ENCODE measurements at regions not wholly inside any gene's neighbourhood (a gene's known extent, or its start where the extent isn't known, plus 50 kb on each side); places are given as distances from the start of the nearest gene placed in this dataset.

DNA sequence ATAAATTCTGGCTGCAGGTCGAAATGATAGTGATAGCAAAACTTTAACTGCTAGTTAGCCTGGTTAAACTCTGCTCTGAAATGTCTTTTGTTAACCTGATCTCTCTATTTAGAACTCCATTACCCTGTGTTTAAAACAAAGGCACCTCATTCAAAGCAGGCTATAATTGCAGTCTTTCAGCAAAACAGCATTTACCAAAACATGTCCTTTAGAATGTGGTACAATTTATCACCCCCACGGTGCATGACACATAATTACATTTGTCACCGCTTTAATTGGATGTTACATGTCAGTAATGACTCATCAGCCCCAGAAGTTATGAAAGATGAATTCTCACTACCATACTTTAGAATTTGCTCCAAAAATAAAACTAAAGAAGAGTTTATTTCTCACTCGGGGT lies 295.4 kb downstream of the TOX3 start:
- H3K9me3 ChIP-seq (ENCODE audit: control insufficient read depth, insufficient read depth, low read length) = no peaks in the 10 kb centered on the region
- H3K27ac ChIP-seq (ENCODE audit: low read depth, low read length) = no peak overlapping the region
- H3K36me3 ChIP-seq (ENCODE audit: control insufficient read depth, insufficient read depth, low read length) = no peaks in the 10 kb centered on the region
- peak in 2 of 6 donors; percentile 27 to 37 for DNase-seq (ENCODE audit: low read depth in 4 of 6, low spot score in 6 of 6)
- H3K27me3 ChIP-seq (ENCODE audit: control insufficient read depth, insufficient read depth, low read length) = no peaks in the 10 kb centered on the region
- H3K4me3 ChIP-seq (ENCODE audit: low read depth, low read length) = no peak overlapping the region
- WGBS (ENCODE audit: insufficient coverage) = no CpG with 5 or more reads among the region's 4 CpGs
- H3K4me1 ChIP-seq (ENCODE audit: control insufficient read depth, insufficient read depth, low read length) = no peaks in the 10 kb centered on the region

DNA sequence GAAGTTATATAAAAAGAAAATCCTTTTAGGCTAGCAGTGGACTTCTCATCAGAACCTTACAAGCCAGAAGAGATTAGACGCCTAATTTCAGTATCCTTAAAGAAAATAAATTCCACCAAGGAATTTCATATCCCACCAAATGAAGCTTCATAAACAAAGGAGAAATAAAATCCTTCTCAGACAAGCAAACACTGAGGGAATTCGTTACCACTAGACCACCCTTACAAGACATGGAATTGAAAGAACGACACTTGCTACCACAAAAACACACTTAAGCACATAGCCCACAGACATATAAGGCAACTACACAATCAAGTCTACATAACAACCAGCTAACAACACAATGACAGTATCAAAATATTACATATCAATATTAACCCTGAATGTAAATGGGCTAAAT lies 299.2 kb downstream of the TOX3 start:
- Histone ChIP-seq H3K27me3 (ENCODE audit: control insufficient read depth, insufficient read depth, low read length) (no peaks in the 10 kb centered on the region), H3K9me3 (ENCODE audit: control insufficient read depth, insufficient read depth, low read length) (no peaks in the 10 kb centered on the region)
- WGBS (ENCODE audit: insufficient coverage) = 90% methylated on average over 2 of the region's 3 CpGs

DNA sequence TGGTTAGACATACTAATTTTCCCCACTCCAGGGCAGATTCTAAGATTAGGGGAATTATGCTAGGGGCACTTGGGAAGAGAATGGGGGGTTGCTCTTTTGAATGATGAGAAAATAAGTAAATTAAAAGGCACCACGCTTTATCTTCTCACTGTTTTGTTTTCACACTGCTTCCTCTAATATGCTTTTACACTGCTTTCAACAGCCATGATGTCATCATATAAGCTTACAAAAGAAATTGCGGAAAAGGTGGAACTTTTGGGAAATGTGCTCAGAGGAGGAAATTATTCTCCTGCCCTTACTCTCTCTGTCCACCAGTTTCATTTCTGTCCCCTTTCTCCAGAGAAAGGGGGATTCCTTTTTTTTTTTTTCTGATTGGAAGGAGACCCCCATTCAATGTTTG lies 308.2 kb downstream of the TOX3 start:
- H3K9me3 ChIP-seq (ENCODE audit: control insufficient read depth, insufficient read depth, low read length) = no peaks in the 10 kb centered on the region
- H3K27me3 ChIP-seq (ENCODE audit: control insufficient read depth, insufficient read depth, low read length) = no peaks in the 10 kb centered on the region
- no peaks in the 10 kb centered on the region for H3K4me1 ChIP-seq (ENCODE audit: control insufficient read depth, insufficient read depth, low read length)
- no CpG with 5 or more reads among the region's 2 CpGs for WGBS (ENCODE audit: insufficient coverage)
- H3K27ac ChIP-seq (ENCODE audit: low read depth, low read length) = no peak overlapping the region
- DNase-seq (ENCODE audit: low read depth in 4 of 6, low spot score in 6 of 6) = no peak
- H3K36me3 ChIP-seq (ENCODE audit: control insufficient read depth, insufficient read depth, low read length) = no peaks in the 10 kb centered on the region
- H3K4me3 ChIP-seq (ENCODE audit: low read depth, low read length) = no peak overlapping the region

More for the DNA sequence above, 299.2 kb downstream of the TOX3 start:
- no peak overlapping the region for H3K4me3 ChIP-seq (ENCODE audit: low read depth, low read length)
- DNase-seq (ENCODE audit: low read depth in 4 of 6, low spot score in 6 of 6) = no peak
- H3K27ac ChIP-seq (ENCODE audit: low read depth, low read length) = no peak overlapping the region
- H3K4me1 ChIP-seq (ENCODE audit: control insufficient read depth, insufficient read depth, low read length) = no peaks in the 10 kb centered on the region
- H3K36me3 ChIP-seq (ENCODE audit: control insufficient read depth, insufficient read depth, low read length) = no peaks in the 10 kb centered on the region

DNA sequence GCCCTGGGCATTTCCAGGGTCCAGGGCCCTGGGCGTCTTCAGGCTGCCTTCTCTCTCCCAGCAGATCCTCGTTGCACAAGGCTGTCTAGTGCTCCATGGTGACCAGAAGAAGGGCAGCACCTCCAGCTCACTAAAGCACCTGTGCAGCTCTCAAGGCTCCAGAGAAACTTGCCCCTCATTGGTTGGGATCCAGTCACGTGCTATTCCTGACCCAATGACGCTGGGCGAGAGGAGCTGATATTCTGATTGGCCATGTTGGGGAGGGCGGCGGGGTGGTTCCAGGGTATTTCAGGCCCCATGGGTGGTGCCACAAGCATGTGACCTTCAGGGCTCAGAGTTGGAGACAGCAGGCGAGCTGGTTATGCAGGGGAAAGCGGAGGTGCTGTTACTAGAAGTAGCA lies 309.1 kb downstream of the TOX3 start:
- H3K4me3 ChIP-seq (ENCODE audit: low read depth, low read length) = no peak overlapping the region
- 97% methylated on average over 9 of the region's 9 CpGs for WGBS (ENCODE audit: insufficient coverage)
- no peaks in the 10 kb centered on the region for H3K9me3 ChIP-seq (ENCODE audit: control insufficient read depth, insufficient read depth, low read length)
- no peaks in the 10 kb centered on the region for H3K27me3 ChIP-seq (ENCODE audit: control insufficient read depth, insufficient read depth, low read length)
- no peaks in the 10 kb centered on the region for H3K36me3 ChIP-seq (ENCODE audit: control insufficient read depth, insufficient read depth, low read length)
- H3K4me1 ChIP-seq (ENCODE audit: control insufficient read depth, insufficient read depth, low read length) = no peaks in the 10 kb centered on the region
- DNase-seq (ENCODE audit: low read depth in 4 of 6, low spot score in 6 of 6) = no peak
- no peak overlapping the region for H3K27ac ChIP-seq (ENCODE audit: low read depth, low read length)

DNA sequence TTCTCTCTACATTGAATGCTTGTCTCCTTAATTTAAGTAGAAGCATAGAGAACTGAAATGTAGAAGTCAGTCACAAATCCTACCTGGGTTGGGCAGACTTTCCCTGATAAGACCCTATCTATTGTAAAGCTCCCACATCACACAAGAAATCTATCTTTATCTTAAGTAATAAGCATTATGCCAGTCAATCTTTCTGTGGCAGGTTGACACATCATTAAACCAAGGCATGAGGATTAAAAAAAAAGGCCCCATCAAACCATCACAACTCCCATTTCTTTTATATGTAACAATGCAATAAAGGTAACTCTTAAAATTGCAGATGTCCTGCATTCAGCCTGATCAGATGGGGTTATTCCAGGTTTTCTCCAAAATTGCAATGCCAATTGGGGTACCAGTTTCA lies 311.8 kb downstream of the TOX3 start:
- DNase-seq (ENCODE audit: low read depth in 4 of 6, low spot score in 6 of 6) = no peak
- Histone ChIP-seq H3K27ac (ENCODE audit: low read depth, low read length) (no peak overlapping the region), H3K36me3 (ENCODE audit: control insufficient read depth, insufficient read depth, low read length) (no peaks in the 10 kb centered on the region), H3K27me3 (ENCODE audit: control insufficient read depth, insufficient read depth, low read length) (no peaks in the 10 kb centered on the region), H3K9me3 (ENCODE audit: control insufficient read depth, insufficient read depth, low read length) (no peaks in the 10 kb centered on the region), H3K4me3 (ENCODE audit: low read depth, low read length) (no peak overlapping the region), H3K4me1 (ENCODE audit: control insufficient read depth, insufficient read depth, low read length) (no peaks in the 10 kb centered on the region)

DNA sequence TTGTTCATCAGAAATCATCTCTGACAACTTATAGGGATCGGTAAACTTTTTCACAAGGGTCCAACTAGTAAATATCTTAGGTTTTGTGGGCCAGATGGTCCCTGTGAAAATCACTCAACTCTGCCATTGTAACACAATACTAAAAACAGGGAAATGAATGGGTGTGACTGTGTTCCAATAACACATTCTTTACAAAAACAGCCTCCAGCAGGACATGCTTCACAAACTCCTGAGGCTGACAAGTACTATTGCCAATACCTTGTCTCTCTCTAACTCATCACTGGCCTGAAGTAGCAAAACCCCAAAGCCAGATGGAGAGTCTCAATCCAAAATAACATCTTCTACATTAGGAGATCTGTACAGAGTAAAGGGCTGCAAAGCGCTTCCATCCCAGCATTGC lies 312.3 kb downstream of the TOX3 start:
- Histone ChIP-seq H3K9me3 (ENCODE audit: control insufficient read depth, insufficient read depth, low read length) (no peaks in the 10 kb centered on the region), H3K27me3 (ENCODE audit: control insufficient read depth, insufficient read depth, low read length) (no peaks in the 10 kb centered on the region), H3K4me3 (ENCODE audit: low read depth, low read length) (no peak overlapping the region), H3K27ac (ENCODE audit: low read depth, low read length) (no peak overlapping the region), H3K4me1 (ENCODE audit: control insufficient read depth, insufficient read depth, low read length) (no peaks in the 10 kb centered on the region), H3K36me3 (ENCODE audit: control insufficient read depth, insufficient read depth, low read length) (no peaks in the 10 kb centered on the region)
- DNase-seq (ENCODE audit: low read depth in 4 of 6, low spot score in 6 of 6) = no peak
- WGBS (ENCODE audit: insufficient coverage) = 100% methylated on average over 1 of the region's 2 CpGs

DNA sequence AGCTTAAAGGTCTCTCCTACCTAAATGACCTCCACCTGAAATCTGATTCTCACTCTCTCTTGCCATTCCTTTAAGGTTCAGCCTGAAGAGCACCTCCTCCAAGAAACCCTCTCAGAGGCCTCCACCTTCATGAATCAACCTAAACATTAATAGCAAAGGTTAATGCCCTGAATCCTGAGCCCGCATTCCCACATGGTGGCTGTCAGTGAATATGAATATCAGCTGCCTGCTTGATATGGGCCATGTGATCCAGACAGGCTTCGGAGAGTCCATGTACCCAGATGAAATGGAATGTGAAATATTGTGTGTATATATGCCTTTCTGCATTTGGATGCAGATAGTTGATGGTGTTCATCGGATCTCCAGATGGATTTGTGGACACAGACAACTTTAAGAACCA lies 317.5 kb downstream of the TOX3 start:
- WGBS (ENCODE audit: insufficient coverage) = 100% methylated on average over 2 of the region's 3 CpGs
- H3K36me3 ChIP-seq (ENCODE audit: control insufficient read depth, insufficient read depth, low read length) = no peaks in the 10 kb centered on the region
- H3K9me3 ChIP-seq (ENCODE audit: control insufficient read depth, insufficient read depth, low read length) = no peaks in the 10 kb centered on the region
- DNase-seq (ENCODE audit: low read depth in 4 of 6, low spot score in 6 of 6) = no peak
- no peaks in the 10 kb centered on the region for H3K4me1 ChIP-seq (ENCODE audit: control insufficient read depth, insufficient read depth, low read length)
- H3K4me3 ChIP-seq (ENCODE audit: low read depth, low read length) = no peak overlapping the region
- H3K27ac ChIP-seq (ENCODE audit: low read depth, low read length) = no peak overlapping the region
- H3K27me3 ChIP-seq (ENCODE audit: control insufficient read depth, insufficient read depth, low read length) = no peaks in the 10 kb centered on the region

DNA sequence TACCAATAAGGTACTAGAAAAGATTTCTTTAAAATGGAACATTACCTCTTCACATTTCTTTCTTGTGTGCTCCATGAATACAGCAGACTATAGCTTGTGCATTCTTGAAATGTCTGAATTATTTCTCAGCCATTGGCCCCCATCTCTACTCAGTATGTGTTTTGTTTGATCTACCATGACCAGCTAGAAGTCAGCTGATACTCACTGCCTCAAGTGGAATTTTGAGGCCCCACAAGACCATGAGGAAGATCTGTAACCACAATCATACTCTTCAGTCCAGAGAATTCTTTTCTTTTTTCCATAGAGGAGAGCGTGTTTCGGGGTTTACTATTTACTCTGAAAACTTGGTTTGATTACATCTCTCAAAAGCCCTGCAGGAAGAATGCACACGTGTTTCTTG lies 319.1 kb downstream of the TOX3 start:
- no CpG with 5 or more reads among the region's 3 CpGs for WGBS (ENCODE audit: insufficient coverage)
- Histone ChIP-seq H3K4me1 (ENCODE audit: control insufficient read depth, insufficient read depth, low read length) (no peaks in the 10 kb centered on the region), H3K36me3 (ENCODE audit: control insufficient read depth, insufficient read depth, low read length) (no peaks in the 10 kb centered on the region), H3K9me3 (ENCODE audit: control insufficient read depth, insufficient read depth, low read length) (no peaks in the 10 kb centered on the region), H3K27ac (ENCODE audit: low read depth, low read length) (no peak overlapping the region), H3K4me3 (ENCODE audit: low read depth, low read length) (no peak overlapping the region), H3K27me3 (ENCODE audit: control insufficient read depth, insufficient read depth, low read length) (no peaks in the 10 kb centered on the region)
- DNase-seq (ENCODE audit: low read depth in 4 of 6, low spot score in 6 of 6) = no peak

DNA sequence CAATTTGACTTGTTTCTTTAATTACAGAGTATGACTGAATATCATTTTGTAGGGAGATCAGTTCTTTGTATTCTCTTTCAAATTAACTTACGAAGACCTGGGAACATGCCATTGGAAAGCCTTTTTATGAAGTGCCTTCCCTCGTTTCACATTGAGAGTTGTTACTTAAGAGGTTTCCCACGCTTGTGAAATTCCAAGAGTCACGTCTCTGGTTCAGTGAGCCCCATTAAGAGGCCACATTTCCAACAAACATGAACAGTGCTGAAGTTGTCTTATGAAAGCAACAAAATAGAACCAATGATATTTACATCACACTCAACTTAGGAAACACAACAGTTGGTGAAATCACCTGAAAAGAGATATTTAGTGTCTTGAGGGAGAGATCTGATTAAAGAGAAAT lies 334.1 kb downstream of the TOX3 start:
- Histone ChIP-seq H3K4me1 (ENCODE audit: control insufficient read depth, insufficient read depth, low read length) (no peaks in the 10 kb centered on the region), H3K27me3 (ENCODE audit: control insufficient read depth, insufficient read depth, low read length) (no peaks in the 10 kb centered on the region), H3K36me3 (ENCODE audit: control insufficient read depth, insufficient read depth, low read length) (no peaks in the 10 kb centered on the region), H3K27ac (ENCODE audit: low read depth, low read length) (no peak overlapping the region), H3K9me3 (ENCODE audit: control insufficient read depth, insufficient read depth, low read length) (no peaks in the 10 kb centered on the region), H3K4me3 (ENCODE audit: low read depth, low read length) (no peak overlapping the region)
- no peak for DNase-seq (ENCODE audit: low read depth in 4 of 6, low spot score in 6 of 6)
- WGBS (ENCODE audit: insufficient coverage) = no CpG with 5 or more reads among the region's 4 CpGs

DNA sequence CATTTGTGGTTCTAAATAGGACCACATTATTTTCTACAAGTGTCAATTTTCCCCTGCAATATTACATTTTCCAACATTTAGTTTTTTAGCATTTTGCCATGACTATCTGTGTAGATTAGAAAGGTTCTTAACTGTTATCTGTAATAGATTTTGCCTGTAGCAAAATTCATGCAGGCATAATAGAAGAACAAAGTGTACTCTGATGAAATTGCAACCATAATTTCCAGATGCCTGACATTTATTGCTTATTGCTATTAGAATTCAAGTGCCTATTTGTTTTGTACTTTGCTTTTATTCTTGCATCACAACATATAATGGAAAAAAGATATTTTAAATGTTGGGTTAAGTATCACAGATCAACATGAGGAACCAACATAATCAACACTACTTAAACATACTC lies 337.7 kb downstream of the TOX3 start:
- H3K4me1 ChIP-seq (ENCODE audit: control insufficient read depth, insufficient read depth, low read length) = no peaks in the 10 kb centered on the region
- no peaks in the 10 kb centered on the region for H3K9me3 ChIP-seq (ENCODE audit: control insufficient read depth, insufficient read depth, low read length)
- peak in 2 of 6 donors; percentile 24 to 92 for DNase-seq (ENCODE audit: low read depth in 4 of 6, low spot score in 6 of 6)
- no peak overlapping the region for H3K27ac ChIP-seq (ENCODE audit: low read depth, low read length)
- H3K27me3 ChIP-seq (ENCODE audit: control insufficient read depth, insufficient read depth, low read length) = no peaks in the 10 kb centered on the region
- H3K36me3 ChIP-seq (ENCODE audit: control insufficient read depth, insufficient read depth, low read length) = no peaks in the 10 kb centered on the region
- no peak overlapping the region for H3K4me3 ChIP-seq (ENCODE audit: low read depth, low read length)

DNA sequence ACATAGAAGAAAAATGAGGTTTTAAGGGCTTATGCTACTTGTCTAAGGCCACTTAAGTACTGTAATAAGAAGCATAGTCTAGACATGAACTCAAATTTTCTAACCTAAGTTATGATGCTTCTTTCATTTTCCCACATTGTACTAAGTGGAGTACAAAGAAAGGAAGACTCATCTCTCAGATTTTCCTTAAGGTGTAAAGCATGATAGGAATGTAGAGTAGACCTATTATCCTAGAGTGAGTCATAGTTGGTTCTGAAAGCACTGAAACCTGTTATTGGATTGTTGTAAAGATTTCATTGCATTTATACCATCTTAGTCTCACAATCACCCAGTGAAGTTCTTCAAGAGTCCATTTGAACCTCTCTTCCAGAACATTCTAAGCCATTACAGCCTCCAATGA lies 343.8 kb downstream of the TOX3 start:
- Histone ChIP-seq H3K9me3 (ENCODE audit: control insufficient read depth, insufficient read depth, low read length) (no peaks in the 10 kb centered on the region), H3K4me1 (ENCODE audit: control insufficient read depth, insufficient read depth, low read length) (no peaks in the 10 kb centered on the region), H3K27ac (ENCODE audit: low read depth, low read length) (no peak overlapping the region), H3K27me3 (ENCODE audit: control insufficient read depth, insufficient read depth, low read length) (no peaks in the 10 kb centered on the region), H3K36me3 (ENCODE audit: control insufficient read depth, insufficient read depth, low read length) (no peaks in the 10 kb centered on the region), H3K4me3 (ENCODE audit: low read depth, low read length) (no peak overlapping the region)
- no peak for DNase-seq (ENCODE audit: low read depth in 4 of 6, low spot score in 6 of 6)
